DOHH2 (cell line): ENCODE measurements at regions not wholly inside any gene's neighbourhood (a gene's known extent, or its start where the extent isn't known, plus 50 kb on each side); places are given as distances from the start of the nearest gene placed in this dataset.
"Not testable (repeated sequence)": the region's sequence is repeated elsewhere in the genome, so short reads cannot be mapped to it uniquely, and the experiment has no call there.

Source experiments
- EZH2phosphoT487 ChIP-seq: fragments of 200-600 bp; sonication (generic); IDR thresholded peaks from 2 replicates; pipeline ENCODE4 v1.6.1; 2017; ENCODE audit warnings: borderline replicate concordance, mild to moderate bottlenecking, antibody characterized with exemption, low read length, moderate library complexity, mixed read lengths
- TF ChIP-seq, protein P1 (sequence below): fragments of 200-600 bp; sonication (generic); IDR thresholded peaks from one replicate; pipeline ENCODE4 v1.5.1; 2014; ENCODE audit warnings: antibody characterized with exemption, mild to moderate bottlenecking, low read depth, low read length; ENCODE audit not compliant: poor library complexity, severe bottlenecking

GRCh38 chr6:21345704-21346103, 247.8 kb upstream of the SOX4 start:
- TF ChIP-seq, protein P1, sequence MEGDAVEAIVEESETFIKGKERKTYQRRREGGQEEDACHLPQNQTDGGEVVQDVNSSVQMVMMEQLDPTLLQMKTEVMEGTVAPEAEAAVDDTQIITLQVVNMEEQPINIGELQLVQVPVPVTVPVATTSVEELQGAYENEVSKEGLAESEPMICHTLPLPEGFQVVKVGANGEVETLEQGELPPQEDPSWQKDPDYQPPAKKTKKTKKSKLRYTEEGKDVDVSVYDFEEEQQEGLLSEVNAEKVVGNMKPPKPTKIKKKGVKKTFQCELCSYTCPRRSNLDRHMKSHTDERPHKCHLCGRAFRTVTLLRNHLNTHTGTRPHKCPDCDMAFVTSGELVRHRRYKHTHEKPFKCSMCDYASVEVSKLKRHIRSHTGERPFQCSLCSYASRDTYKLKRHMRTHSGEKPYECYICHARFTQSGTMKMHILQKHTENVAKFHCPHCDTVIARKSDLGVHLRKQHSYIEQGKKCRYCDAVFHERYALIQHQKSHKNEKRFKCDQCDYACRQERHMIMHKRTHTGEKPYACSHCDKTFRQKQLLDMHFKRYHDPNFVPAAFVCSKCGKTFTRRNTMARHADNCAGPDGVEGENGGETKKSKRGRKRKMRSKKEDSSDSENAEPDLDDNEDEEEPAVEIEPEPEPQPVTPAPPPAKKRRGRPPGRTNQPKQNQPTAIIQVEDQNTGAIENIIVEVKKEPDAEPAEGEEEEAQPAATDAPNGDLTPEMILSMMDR = not testable (repeated sequence)
- not testable (repeated sequence) for TF ChIP-seq EZH2phosphoT487
